ENCODE measurements at regions not wholly inside any gene's neighbourhood (a gene's known extent, or its start where the extent isn't known, plus 50 kb on each side); places are given as distances from the start of the nearest gene placed in this dataset.

DNA sequence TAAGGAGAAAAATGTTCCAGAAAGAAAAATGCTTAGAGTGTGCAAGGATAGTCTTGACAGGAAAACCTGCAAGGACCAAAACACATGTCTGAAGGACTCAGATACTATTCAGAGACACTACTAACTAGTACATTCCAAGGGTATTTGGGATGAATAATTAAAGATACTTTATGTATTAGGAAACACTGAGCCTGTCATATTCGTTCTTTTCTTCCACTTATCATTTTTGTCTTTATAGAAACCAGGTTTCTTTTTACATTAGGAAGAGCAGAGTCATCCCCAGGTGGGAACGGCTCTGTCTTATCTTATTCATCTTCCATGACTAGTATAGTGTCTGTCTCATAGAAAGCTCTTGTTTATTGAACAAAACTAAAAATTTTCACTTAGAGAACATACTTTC, 296.2 kb upstream of the ESRRG start:
- Histone ChIP-seq H3K4me3 (no peak overlapping the region), H3K27ac (no peak overlapping the region)

DNA sequence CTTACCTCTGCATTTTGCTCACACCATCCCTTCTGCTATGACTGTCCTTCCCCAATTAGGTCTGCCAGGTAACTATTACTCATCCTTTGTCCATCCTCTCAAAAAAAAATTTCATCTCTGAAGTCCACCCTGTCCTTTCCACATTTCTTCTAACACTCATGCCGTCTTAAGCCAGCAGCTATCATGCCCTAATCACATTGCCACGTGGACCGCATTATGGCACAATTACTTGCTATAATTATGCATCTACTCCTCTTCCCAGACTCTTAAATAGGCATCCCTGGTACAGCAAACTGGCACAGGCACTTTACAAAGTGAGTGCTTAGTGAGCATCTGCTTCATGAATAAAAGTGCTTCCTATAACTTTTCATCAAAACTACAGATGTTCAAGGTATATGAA, 295.4 kb upstream of the ESRRG start:
- H3K27ac ChIP-seq = no peak overlapping the region
- H3K4me3 ChIP-seq = no peak overlapping the region

DNA sequence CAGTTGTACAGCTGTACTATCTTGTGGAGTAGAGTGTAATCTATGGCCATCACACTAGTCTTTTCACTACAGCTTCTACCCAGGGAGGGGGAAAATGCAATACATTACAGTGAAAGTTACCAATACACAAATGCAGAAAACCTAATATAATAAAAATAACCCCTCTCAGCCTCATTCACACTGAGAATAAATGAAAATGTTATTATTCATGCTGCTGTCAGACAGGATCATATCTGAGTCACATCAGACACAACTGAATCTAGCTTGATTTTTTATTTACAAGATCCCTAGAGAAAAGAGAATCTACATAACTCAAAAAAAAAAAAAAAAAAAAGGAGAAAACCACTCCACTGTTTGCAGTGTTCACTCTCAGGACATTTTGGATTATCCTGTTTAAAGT, 293.9 kb upstream of the ESRRG start:
- Histone ChIP-seq H3K4me3 (no peak overlapping the region), H3K27ac (no peak overlapping the region)

DNA sequence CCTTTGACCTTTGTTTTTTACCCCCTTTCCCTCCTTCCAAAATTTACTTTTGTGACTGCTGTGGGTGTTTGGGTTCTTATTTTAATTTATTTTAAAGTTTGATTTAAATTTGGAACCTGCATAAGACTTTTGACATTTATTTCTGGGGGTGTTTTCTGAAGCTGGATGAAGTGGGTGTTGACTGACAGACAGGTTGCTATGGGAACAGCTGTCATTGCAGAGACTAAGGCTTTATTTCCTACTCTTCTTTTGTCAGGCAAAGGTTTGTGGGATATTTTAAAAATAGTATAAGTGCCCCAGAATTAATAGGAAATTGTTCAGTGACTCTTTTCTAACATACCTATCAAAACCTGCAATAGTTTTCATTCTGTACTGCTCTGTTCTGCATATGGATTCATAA, 290.8 kb upstream of the ESRRG start:
- no peak overlapping the region for H3K27ac ChIP-seq
- H3K4me3 ChIP-seq = no peak overlapping the region

DNA sequence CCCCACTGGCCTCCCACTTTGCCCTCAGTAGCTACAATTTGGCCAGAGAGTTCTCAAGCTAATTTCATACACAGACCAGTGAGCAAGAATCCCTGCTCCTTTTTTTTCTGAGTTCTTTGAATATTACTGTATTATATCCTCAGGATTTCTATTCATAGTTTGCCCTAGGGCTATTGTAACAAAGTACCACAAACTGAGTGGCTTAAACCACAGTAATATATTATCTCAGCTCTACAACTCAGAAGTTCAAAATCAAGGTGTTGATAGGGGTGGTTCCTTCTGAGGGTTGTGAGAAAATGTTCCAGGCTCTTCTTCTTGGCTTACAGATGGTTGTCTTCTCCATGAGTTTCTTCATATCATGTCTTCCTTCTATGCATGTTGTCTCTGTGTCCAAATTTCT, 289.4 kb upstream of the ESRRG start:
- H3K27ac ChIP-seq = no peak overlapping the region
- H3K4me3 ChIP-seq = no peak overlapping the region

DNA sequence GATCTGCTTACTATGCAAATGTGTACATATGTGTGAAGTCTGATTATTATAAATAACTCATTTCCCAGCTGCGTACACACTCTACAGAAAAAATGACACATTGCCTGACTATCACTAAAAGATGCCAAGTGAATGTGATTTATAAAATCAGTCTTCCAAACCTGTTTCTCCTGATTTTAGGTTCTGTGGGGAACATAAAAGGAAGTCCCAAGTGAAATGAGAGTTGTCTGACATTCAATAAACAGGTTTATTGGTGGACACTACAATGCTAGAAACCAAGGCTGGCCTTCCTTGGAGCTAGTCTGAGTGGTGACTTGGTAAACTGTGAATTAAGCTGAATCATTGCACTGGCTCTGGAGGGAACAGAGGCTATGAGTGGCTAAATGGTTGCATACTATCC, 287.9 kb upstream of the ESRRG start:
- Histone ChIP-seq H3K27ac (no peak overlapping the region), H3K4me3 (no peak overlapping the region)

DNA sequence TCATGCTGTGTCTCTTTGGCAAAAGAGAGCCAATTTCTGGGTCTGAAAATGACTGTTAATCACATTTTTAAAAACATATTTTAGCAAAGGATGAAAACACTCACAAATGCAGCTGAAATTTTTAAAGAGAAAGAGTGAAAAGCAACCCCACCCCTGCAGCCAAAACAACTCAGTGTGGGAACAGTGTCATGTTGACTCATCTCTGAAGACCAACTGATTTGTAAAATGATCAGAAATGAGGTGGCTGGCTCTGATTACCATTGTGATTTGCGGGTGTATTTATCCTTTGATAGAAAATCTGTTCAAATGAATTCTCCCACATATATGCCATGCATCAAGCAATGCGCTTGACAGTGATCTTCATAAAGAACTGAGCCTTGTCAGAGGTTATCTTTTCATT, 287.0 kb upstream of the ESRRG start:
- no peak overlapping the region for H3K27ac ChIP-seq
- no peak overlapping the region for H3K4me3 ChIP-seq

DNA sequence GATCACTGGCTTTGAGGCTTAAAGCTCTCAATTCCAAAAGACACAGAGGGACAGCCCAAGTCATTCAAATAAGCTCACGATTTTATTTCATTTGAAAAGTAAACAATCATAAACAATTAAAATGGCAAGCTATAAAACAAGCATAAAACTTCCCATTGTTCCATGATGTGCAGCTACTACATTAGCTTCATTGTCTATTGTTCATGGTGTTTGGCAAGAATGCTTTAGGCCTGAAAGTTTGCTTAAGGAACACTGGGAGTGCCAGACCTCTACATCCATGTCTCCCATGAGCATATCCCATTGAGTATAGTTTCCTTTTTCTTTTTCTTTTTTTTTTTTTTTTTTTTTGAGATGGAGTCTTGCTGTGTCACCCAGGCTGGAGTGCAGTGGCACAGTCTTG, 286.1 kb upstream of the ESRRG start:
- no peak overlapping the region for H3K4me3 ChIP-seq

DNA sequence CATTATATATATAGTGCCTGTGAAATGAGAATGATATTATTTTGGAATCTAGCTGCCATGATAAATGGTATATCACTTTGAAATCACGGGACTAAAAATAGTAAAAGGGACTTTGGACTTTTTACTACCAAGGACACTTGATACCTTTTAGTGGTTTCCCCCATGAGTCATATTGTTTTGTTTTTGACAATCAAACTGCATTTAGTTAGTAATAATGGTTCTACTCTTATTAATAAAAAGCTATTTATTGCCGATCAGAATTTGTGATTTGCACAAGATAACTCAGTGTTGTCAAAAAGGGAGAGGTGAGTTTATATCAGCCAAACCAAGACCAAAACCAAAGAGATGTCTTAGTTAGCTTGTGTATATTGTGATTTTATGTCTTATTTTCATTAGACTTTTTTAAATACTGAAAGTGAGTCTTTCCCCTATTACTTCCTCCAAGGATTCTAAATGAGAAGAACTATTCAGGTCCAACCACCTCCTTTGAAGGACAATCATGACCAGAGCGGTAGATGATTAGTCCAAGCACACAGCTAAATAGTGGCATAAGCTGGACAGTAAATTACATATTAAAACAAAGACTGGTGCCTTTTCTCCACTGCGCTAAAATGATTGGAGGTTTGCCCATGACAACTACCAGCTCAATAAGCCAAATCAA, 281.7 kb upstream of the ESRRG start:
- Histone ChIP-seq H3K4me3 (no peak overlapping the region), H3K27ac (no peak overlapping the region)

More for the DNA sequence above, 286.1 kb upstream of the ESRRG start:
- no peak overlapping the region for H3K27ac ChIP-seq

DNA sequence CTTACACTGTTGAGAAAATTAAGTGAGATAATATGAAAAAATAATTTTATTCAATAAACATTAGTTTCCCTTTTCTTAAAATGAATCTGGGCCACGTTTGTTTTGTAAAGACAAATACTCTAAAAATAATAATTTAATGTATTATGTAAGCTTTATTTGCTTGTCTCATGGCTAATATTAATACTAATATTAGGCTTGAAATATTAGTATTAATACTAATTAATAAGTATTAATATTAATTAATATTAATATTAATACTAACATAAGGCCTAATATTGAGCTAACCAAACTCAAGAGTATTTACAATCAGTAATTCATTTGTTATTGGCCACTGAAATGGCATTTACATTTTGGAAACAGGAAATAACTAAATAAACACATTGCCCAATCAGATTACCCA, 280.1 kb upstream of the ESRRG start:
- H3K27ac ChIP-seq = no peak overlapping the region

DNA sequence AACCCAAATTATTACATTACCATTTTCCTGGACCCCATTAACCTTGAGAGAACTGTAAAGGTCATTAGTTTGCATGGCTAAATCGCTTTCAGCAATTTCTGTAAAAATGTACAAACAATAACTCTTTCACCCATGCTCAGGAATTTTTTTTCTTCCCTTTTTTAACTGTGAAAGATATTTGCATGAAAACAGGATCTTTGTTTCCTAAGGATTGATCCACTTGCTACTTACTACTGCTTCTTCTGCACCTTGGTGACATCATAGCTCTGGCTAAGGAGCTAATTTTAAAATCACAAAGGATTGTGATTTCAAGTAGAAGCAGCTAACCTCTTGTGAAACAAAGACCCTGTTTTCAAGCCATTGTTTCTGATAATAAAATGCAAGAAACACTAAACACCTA, 274.6 kb upstream of the ESRRG start:
- Histone ChIP-seq H3K27ac (no peak overlapping the region), H3K4me3 (no peak overlapping the region)

More for the DNA sequence above, 280.1 kb upstream of the ESRRG start:
- no peak overlapping the region for H3K4me3 ChIP-seq

DNA sequence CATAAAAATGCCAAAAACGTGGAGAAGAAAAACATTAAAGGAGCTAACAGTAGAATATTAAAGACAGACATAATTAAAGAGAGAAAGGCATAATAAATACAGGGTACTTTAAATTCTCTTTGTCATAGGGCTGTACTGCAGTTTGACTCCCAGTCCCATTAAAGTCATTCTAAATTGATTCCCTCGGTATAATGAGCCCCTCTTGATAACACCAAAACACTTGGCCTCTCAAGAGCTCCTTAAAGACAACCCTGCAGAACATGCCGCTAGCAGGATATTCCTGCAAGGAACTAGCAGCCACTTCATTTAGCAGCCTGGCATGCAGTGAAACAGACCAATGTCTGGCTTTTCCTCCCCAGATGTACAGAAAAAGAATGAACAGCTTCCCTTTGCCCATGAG, 273.8 kb upstream of the ESRRG start:
- no peak overlapping the region for H3K4me3 ChIP-seq
- no peak overlapping the region for H3K27ac ChIP-seq

DNA sequence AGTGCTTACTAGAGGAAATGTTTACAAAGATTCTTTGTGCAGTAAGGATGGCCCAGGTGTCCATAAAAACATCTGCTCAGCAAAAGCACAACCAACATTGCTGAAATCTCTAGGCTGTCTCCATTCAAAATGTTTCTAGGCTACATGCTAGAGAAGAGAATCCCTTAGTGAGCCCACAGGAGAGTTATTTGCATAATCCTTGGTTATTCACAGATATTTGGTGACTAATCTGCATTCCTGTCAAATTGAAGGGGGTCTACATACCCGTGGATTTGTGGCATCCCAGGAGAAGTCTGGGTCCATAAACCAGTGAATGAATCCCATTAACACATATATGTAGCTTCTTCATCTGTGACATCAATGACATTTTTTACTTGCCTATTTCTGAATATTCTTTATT, 261.3 kb upstream of the ESRRG start:
- Histone ChIP-seq H3K27ac (no peak overlapping the region), H3K4me3 (no peak overlapping the region)

DNA sequence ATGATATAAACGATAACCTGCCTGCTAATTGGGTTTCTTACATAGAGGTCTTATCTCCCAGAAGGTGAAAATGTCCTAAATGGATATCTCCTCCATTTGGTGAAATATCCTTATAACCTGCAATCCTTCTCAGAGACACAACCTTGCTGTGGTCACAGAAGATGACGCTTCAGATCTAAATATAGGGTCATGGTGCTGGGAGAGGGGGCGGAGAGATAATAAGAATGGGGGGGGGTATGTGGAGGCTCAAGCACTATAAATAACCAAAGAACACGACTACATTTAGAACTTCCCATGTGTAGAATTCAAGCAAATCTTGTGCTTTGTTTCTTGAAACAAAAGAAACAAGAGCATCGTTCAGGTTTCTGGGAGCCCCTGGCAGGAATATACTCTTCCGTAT, 260.6 kb upstream of the ESRRG start:
- Histone ChIP-seq H3K27ac (no peak overlapping the region), H3K4me3 (no peak overlapping the region)

DNA sequence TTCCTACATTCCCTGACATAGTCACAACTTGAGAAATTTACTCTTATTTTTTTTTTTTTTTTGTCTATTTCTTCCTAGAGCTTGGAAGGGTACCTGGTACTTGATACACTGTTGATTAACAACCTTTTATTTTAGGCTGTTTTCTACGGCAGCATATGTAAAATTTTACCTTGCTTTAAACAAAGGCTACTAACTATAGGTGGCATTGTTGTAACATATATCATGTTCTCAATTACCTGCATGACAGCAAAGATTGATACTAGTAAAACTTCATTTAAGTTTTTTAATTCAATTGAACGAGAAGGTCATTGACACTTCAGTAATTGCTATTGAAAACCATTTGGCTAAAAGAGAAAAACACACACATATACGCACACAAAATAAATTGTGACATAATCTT, 238.3 kb upstream of the ESRRG start:
- Histone ChIP-seq H3K4me3 (no peak overlapping the region), H3K27ac (no peak overlapping the region)

DNA sequence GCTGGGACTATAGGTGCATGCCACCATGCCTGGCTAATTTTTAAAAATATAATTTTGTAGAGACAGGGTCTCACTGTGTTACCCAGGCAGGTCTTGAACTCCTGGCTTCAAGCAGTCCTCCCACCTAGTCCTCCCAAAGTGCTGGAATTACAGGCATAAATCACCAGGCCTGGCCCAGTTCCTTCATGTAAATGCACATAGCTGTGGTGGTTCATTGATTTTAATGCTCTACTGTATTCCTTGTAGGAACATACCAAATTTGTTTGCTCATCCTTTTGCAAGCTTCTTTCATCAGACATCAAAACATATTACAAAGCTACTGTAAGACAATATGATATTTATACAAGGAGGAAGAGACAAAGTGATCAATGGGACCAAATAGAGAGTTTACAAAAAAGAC, 237.5 kb upstream of the ESRRG start:
- Histone ChIP-seq H3K4me3 (no peak overlapping the region), H3K27ac (no peak overlapping the region)

DNA sequence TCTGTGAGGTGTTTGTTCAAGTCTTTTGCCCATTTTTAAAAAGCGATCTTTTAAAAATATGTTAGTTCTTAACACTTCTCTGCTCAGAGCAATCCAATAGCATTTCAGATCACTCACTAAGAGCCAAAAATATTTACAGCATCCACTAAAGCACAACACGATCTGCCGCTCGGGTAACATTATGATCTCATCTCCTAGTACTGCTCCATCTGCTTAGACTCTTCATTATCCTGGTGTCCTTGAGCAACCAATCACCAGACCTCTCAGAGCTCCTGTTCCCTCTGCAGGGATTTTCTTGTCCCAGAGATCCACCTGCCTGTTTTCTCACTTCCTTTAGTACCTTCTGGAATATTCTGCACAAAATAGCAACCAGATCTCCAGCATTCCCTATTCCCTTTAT, 235.3 kb upstream of the ESRRG start:
- H3K4me3 ChIP-seq = no peak overlapping the region
- no peak overlapping the region for H3K27ac ChIP-seq

DNA sequence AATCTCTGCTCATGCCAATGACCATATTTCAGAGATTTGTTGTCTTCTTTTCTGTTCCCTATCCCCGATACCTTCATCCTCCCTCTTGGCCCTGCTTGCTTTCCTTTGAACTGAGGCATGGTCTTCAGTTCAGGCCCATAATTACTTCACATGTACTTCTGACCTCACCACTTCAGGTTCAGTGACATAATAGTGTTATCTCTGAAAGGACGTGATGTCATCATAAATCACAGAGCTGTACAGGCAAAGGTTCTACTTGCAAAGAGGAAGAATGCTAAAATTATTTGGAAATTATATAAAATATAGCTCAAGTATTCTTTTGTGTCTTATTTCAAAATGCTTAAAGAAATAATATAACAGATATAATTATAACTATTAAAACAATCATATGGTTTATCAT, 230.3 kb upstream of the ESRRG start:
- H3K4me3 ChIP-seq = no peak overlapping the region
- H3K27ac ChIP-seq = no peak overlapping the region

DNA sequence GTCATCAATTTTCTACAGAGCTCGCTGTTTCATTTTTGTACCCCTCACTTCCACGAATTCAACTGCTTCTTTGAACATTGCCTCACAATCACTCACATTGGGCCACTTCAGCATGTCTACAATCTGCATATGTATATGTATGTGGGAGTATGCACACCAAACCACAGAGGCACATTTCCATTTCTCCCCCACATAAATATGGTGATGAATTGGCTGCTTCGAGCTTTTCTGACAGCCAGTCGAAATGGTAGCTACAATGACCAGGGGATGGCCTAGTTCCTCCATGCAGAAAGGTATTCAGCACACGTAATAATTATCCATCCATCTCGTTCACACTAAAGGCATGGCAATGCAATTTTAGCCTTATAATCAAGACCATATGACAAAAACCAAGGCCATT, 229.6 kb upstream of the ESRRG start:
- no peak overlapping the region for H3K4me3 ChIP-seq
- H3K27ac ChIP-seq = no peak overlapping the region

DNA sequence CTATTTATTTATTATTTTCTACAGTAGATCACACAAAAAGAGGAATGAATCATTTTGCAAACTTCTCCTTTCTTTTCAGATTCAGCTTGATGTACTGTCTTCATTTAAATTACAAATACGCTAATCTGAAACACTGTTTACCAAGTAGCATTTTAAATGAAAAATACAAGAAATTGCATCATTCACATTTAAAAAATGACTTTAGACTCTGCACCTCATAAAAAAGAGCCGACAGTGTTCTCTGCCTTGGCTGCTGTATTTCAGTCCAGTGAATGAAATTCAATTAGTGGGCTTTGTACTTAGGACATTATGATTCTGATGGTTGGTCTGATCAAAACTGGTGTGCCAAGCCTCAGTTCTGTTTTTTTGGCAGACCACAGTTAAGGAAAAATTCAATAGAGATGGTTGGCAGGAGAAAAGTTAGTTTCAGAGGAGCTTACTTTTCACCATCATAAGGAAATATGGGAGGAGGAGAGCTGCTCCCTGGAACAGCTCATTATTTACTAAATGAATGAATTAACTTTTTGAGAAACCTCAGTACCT, 222.4 kb upstream of the ESRRG start:
- H3K4me3 ChIP-seq = no peak overlapping the region
- H3K27ac ChIP-seq = no peak overlapping the region

DNA sequence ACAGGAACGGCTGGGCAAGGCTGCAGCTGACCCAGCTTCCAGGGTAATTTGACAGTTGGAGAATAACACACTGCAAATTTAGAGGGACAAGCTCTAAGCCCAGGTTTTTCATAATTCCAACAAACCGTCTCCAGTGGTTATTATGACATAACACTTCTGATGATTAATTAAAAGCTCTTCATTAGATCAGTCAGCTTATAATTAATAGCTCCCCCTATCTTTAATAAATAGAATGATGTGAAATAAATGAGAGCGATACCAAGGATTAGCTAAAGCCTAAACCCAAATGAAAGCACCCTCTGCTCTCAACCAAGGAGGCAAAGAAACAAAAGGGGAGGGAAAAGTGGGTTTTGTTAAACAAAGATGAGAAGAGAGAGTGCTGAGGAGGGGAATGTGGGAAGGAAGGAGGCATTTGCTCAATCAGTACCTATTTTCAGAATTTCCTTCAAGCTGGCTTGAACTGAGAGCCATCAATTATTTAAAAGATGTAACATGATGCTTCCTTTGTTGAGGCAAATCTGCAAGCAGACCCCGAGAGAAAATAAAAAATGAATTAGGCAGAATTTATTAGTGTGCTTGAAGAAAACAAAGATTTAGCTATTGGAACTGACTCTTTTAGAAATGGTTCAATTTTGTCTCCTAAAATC, 221.8 kb upstream of the ESRRG start:
- H3K4me3 ChIP-seq = no peak overlapping the region
- H3K27ac ChIP-seq = no peak overlapping the region

DNA sequence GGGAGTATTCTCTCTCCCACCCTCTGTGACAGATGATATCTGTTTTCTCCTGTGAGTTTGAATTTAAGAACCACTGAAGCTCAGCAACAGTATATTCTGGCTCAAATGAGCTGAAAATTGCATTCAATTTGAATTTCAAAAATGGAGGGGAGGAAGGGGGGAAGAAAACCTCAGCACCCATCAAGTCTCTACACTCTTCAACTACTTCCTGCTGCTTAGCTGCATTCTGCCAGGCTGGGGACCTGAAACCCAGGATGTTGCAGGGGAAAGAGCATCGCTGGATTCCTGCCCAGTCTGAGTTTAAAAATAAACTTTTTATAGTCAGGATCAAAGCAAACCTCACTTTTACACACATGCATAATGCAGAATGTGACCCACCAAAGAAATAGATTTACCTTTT, 214.3 kb upstream of the ESRRG start:
- Histone ChIP-seq H3K4me3 (no peak overlapping the region), H3K27ac (no peak overlapping the region)
